ENCODE measurements at regions not wholly inside any gene's neighbourhood (a gene's known extent, or its start where the extent isn't known, plus 50 kb on each side); places are given as distances from the start of the nearest gene placed in this dataset.
"Not testable (repeated sequence)": the region's sequence is repeated elsewhere in the genome, so short reads cannot be mapped to it uniquely, and the experiment has no call there.

DNA sequence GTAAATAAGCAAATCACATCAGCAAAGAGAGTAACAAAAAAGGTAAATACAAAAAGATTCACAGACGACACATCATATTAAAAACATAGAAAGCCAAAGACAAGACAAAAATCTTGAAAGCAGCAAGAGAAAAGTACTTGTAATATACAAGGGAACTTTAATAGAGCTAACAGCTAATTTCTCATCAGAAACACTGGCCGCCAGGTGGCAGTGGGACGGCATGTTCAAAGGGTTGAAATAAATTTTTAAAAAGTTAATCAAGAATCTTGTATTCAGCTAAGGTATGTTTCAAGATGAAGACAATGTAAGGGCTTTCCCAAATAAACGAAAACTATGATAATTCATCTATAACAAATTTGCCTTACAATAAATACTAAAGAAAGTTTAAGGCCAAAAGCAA lies 358.1 kb downstream of the LRRIQ3 start:
- peak; percentile 4 for DNase-seq (ENCODE audit: low read depth, low spot score)
- TF ChIP-seq, protein P1, sequence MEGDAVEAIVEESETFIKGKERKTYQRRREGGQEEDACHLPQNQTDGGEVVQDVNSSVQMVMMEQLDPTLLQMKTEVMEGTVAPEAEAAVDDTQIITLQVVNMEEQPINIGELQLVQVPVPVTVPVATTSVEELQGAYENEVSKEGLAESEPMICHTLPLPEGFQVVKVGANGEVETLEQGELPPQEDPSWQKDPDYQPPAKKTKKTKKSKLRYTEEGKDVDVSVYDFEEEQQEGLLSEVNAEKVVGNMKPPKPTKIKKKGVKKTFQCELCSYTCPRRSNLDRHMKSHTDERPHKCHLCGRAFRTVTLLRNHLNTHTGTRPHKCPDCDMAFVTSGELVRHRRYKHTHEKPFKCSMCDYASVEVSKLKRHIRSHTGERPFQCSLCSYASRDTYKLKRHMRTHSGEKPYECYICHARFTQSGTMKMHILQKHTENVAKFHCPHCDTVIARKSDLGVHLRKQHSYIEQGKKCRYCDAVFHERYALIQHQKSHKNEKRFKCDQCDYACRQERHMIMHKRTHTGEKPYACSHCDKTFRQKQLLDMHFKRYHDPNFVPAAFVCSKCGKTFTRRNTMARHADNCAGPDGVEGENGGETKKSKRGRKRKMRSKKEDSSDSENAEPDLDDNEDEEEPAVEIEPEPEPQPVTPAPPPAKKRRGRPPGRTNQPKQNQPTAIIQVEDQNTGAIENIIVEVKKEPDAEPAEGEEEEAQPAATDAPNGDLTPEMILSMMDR (IDR thresholded peaks at IDR 0.05; ENCODE audit: low read depth, low read length) = peak; percentile 21

DNA sequence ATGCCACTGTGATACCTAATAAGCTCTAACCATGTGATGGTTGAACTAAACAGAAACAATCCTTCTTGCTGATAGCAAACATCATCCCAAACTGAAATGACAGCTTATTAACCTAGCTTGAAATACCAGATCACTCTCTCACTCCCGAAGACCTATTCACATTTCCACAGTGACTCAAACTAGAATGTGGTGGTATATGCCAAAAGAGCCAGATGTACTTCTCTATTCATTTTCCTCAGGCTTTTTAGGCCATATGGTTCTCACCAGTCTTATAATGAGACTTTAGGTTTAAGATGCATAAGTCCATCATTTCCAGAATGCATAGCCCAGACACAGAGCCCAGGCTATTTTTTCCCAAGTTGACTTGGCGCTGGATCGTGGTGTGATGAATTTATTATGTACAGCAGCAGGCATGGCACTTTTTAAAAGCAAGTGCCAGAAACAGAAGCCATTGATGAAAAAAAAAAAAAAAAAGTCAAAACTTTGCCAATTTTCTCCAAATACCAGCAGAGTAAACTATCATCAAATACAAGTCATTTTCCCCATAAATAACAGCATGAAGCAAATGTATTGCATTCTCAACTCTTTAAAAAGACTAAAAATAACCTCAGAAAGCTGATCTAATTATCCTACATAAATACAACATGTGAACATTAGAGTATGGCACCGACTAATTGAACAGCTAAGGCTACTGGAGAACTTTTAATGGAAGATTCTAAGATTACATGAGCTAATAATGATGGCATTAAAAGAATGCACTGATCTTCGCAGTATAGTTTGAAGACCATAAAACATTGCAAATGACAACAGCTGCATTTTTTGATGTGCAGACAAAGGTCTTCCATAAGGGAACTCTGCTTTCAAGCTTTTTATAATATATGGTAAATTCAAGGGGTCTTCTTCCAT lies 365.4 kb downstream of the LRRIQ3 start:
- in situ Hi-C loops (cut with HindIII; ENCODE audit: low sequenced_read_pairs) = no loop called here
- no peak overlapping the region for H3K4me3 ChIP-seq (ENCODE audit: low read depth, low read length)
- TF ChIP-seq, protein P1 (IDR thresholded peaks at IDR 0.05; ENCODE audit: low read depth, low read length) = no peak
- peak; percentile 5 for DNase-seq (ENCODE audit: low read depth, low spot score)

More for the DNA sequence above, 358.1 kb downstream of the LRRIQ3 start:
- no peak overlapping the region for H3K4me3 ChIP-seq (ENCODE audit: low read depth, low read length)
- in situ Hi-C loops (cut with HindIII; ENCODE audit: low sequenced_read_pairs) = no loop called here

DNA sequence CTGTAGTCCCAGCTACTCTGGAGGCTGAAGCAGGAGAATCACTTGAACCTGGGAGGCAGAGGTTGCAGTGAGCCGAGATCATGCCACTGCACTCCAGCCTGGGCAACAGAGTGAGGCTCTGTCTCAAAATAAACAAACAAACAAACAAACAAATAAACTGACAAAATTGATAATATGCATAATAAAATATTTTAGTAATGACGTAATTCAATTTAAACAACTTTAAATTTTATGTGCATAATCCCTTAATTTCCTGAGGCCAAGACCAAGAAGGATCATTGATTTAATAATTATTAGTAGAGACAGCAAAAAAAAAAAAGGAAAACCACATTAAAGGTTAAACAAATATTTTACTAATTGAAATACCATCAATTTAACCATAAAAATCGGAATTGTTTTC lies 370.7 kb downstream of the LRRIQ3 start:
- in situ Hi-C loops (cut with HindIII; ENCODE audit: low sequenced_read_pairs); DNase-seq (ENCODE audit: low read depth, low spot score): not testable (repeated sequence)

GRCh38 chr1:73824065-73824464 lies 373.9 kb downstream of the LRRIQ3 start:
- no peak for DNase-seq (ENCODE audit: low read depth, low spot score)
- no peak overlapping the region for H3K4me3 ChIP-seq (ENCODE audit: low read depth, low read length)
- in situ Hi-C loops (cut with HindIII; ENCODE audit: low sequenced_read_pairs) = no loop called here
- TF ChIP-seq, protein P1 (IDR thresholded peaks at IDR 0.05; ENCODE audit: low read depth, low read length) = no peak

More for the DNA sequence above, 370.7 kb downstream of the LRRIQ3 start:
- not testable (repeated sequence) for H3K4me3 ChIP-seq (ENCODE audit: low read depth, low read length)

GRCh38 chr1:73821520-73821919 lies 376.5 kb downstream of the LRRIQ3 start:
- in situ Hi-C loops (cut with HindIII; ENCODE audit: low sequenced_read_pairs) = no loop called here
- TF ChIP-seq, protein P1 (IDR thresholded peaks at IDR 0.05; ENCODE audit: low read depth, low read length) = no peak
- no peak for DNase-seq (ENCODE audit: low read depth, low spot score)
- H3K4me3 ChIP-seq (ENCODE audit: low read depth, low read length) = no peak overlapping the region

- no peak for DNase-seq (ENCODE audit: low read depth, low spot score)
- H3K4me3 ChIP-seq (ENCODE audit: low read depth, low read length) = no peak overlapping the region
- in situ Hi-C loops (cut with HindIII; ENCODE audit: low sequenced_read_pairs) = no loop called here
- TF ChIP-seq, protein P1 (IDR thresholded peaks at IDR 0.05; ENCODE audit: low read depth, low read length) = no peak
Measured at GRCh38 chr1:73820843-73821242, 377.1 kb downstream of the LRRIQ3 start.

DNA sequence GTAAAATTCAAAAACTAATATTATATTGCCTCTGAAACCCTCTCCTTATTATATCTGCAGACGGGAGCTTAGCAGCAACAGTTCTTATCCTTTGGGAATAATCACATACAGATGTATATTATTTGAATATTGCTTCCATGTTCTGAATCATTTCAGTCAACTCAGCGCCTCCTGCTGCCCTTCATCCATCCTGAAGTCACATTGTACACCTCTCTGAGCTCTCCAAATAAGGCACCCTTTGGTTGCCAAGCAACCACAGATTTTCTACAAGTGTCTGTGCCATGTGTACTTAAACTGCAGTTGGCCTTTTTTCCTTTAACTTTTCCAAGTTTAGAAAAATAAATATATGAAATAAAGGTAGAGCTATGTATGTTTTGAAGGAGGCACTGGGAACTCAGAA lies 384.3 kb downstream of the LRRIQ3 start:
- no peak overlapping the region for H3K4me3 ChIP-seq (ENCODE audit: low read depth, low read length)
- in situ Hi-C loops (cut with HindIII; ENCODE audit: low sequenced_read_pairs) = no loop called here
- TF ChIP-seq, protein P1 (IDR thresholded peaks at IDR 0.05; ENCODE audit: low read depth, low read length) = no peak
- no peak for DNase-seq (ENCODE audit: low read depth, low spot score)
